DOHH2 (cell line): ENCODE measurements at regions not wholly inside any gene's neighbourhood (a gene's known extent, or its start where the extent isn't known, plus 50 kb on each side); places are given as distances from the start of the nearest gene placed in this dataset.

Experiments used
- H3F3A ChIP-seq: fragments of 200-600 bp; sonication (generic), shearing (Covaris generic); 2 replicates; pipeline ENCODE4 v1.6.0; 2016; ENCODE audit warnings: antibody characterized with exemption, mild to moderate bottlenecking; ENCODE audit not compliant: control insufficient read depth, insufficient read depth
- H3K27ac ChIP-seq: fragments of 200-600 bp; sonication (generic); 2 replicates; pipeline ENCODE4 v1.5.1; 2014; ENCODE audit warnings: low read depth, mild to moderate bottlenecking, low read length, moderate library complexity
- H3K27me3 ChIP-seq: fragments of 200-600 bp; sonication (generic); 2 replicates; pipeline ENCODE4 v1.6.1; 2014; ENCODE audit warnings: mild to moderate bottlenecking, low read length, mixed read lengths; ENCODE audit not compliant: control insufficient read depth
- H3K36me3 ChIP-seq: fragments of 200-600 bp; sonication (generic); 2 replicates; pipeline ENCODE4 v1.6.1; 2014; ENCODE audit warnings: mild to moderate bottlenecking, low read length, moderate library complexity, mixed read lengths; ENCODE audit not compliant: control insufficient read depth
- H3K4me1 ChIP-seq: fragments of 200-600 bp; sonication (generic); 2 replicates; pipeline ENCODE4 v1.6.1; 2014; ENCODE audit warnings: mild to moderate bottlenecking, low read length, mixed read lengths; ENCODE audit not compliant: control insufficient read depth
- H3K4me2 ChIP-seq: fragments of 200-600 bp; sonication (generic); 2 replicates; pipeline ENCODE4 v1.6.0; 2014; ENCODE audit warnings: mild to moderate bottlenecking, low read length, moderate library complexity
- H3K4me3 ChIP-seq: fragments of 200-600 bp; sonication (generic); 2 replicates; pipeline ENCODE4 v1.5.1; 2014; ENCODE audit warnings: mild to moderate bottlenecking, low read length, mixed read lengths
- H3K79me2 ChIP-seq: fragments of 200-600 bp; sonication (generic); 2 replicates; pipeline ENCODE4 v1.6.1; 2014; ENCODE audit warnings: mild to moderate bottlenecking, low read length, mixed read lengths; ENCODE audit not compliant: control insufficient read depth
- H3K9me2 ChIP-seq: fragments of 200-600 bp; sonication (generic); replicated peaks from 2 replicates; pipeline ENCODE4 v1.6.1; 2014; ENCODE audit warnings: mild to moderate bottlenecking, low read length, mixed read lengths; ENCODE audit not compliant: control insufficient read depth
- H3K9me3 ChIP-seq: fragments of 200-600 bp; sonication (generic); 2 replicates; pipeline ENCODE4 v1.6.1; 2014; ENCODE audit warnings: antibody characterized with exemption, low read length, mixed read lengths; ENCODE audit not compliant: control insufficient read depth, insufficient read depth
- H4K20me1 ChIP-seq: fragments of 200-600 bp; sonication (generic); 2 replicates; pipeline ENCODE4 v1.6.0; 2014; ENCODE audit warnings: low read depth, mild to moderate bottlenecking, antibody characterized with exemption, low read length, moderate library complexity; ENCODE audit not compliant: control insufficient read depth, insufficient read depth
- CTCF ChIP-seq: fragments of 200-600 bp; sonication (generic); IDR thresholded peaks from one replicate; pipeline ENCODE4 v1.5.1; 2014; ENCODE audit warnings: antibody characterized with exemption, mild to moderate bottlenecking, low read depth, low read length; ENCODE audit not compliant: poor library complexity, severe bottlenecking
- EZH2phosphoT487 ChIP-seq: fragments of 200-600 bp; sonication (generic); IDR thresholded peaks from 2 replicates; pipeline ENCODE4 v1.6.1; 2017; ENCODE audit warnings: borderline replicate concordance, mild to moderate bottlenecking, antibody characterized with exemption, low read length, moderate library complexity, mixed read lengths

- Histone ChIP-seq H3K27me3 (no peaks in the 10 kb centered on the region), H3K4me3 (no peak overlapping the region), H3K36me3 (no peaks in the 10 kb centered on the region), H3K9me2 (no peaks in the 10 kb centered on the region), H3K9me3 (peaks cover 3% of the 10 kb centered on the region; the same call in 1 of the 2 replicates), H3K27ac (no peak overlapping the region), H3F3A (no peaks in the 10 kb centered on the region), H3K4me2 (no peak overlapping the region), H4K20me1 (no peaks in the 10 kb centered on the region), H3K79me2 (no peaks in the 10 kb centered on the region), H3K4me1 (peaks cover 38% of the 10 kb centered on the region)
- TF ChIP-seq CTCF: no peak
- no peak for TF ChIP-seq EZH2phosphoT487
Measured at GRCh38 chr16:13426736-13427135, 493.2 kb upstream of the ERCC4 start.

GRCh38 chr16:13427943-13428342, 492.0 kb upstream of the ERCC4 start:
- TF ChIP-seq CTCF: no peak
- TF ChIP-seq EZH2phosphoT487: no peak
- Histone ChIP-seq H3K27me3 (no peaks in the 10 kb centered on the region), H3F3A (no peaks in the 10 kb centered on the region), H4K20me1 (no peaks in the 10 kb centered on the region), H3K36me3 (no peaks in the 10 kb centered on the region), H3K9me3 (peaks cover 3% of the 10 kb centered on the region; the same call in 1 of the 2 replicates), H3K4me1 (peaks cover 35% of the 10 kb centered on the region), H3K27ac (no peak overlapping the region), H3K4me2 (no peak overlapping the region), H3K4me3 (no peak overlapping the region), H3K79me2 (no peaks in the 10 kb centered on the region), H3K9me2 (no peaks in the 10 kb centered on the region)

GRCh38 chr16:13429416-13429815, 490.5 kb upstream of the ERCC4 start:
- no peaks in the 10 kb centered on the region for H3F3A ChIP-seq
- no peaks in the 10 kb centered on the region for H4K20me1 ChIP-seq
- no peaks in the 10 kb centered on the region for H3K36me3 ChIP-seq
- H3K9me3 ChIP-seq: peaks cover 3% of the 10 kb centered on the region; the same call in 1 of the 2 replicates
- no peak overlapping the region for H3K27ac ChIP-seq
- TF ChIP-seq EZH2phosphoT487 (no peak), CTCF (no peak)
- no peak overlapping the region for H3K4me2 ChIP-seq
- H3K4me3 ChIP-seq: no peak overlapping the region
- no peaks in the 10 kb centered on the region for H3K79me2 ChIP-seq
- H3K9me2 ChIP-seq: no peaks in the 10 kb centered on the region
- H3K27me3 ChIP-seq: no peaks in the 10 kb centered on the region
- peaks cover 35% of the 10 kb centered on the region for H3K4me1 ChIP-seq

GRCh38 chr16:13435415-13435814, 484.5 kb upstream of the ERCC4 start:
- no peaks in the 10 kb centered on the region for H3K9me3 ChIP-seq
- H3K27me3 ChIP-seq: no peaks in the 10 kb centered on the region
- no peak overlapping the region for H3K27ac ChIP-seq
- H3K4me1 ChIP-seq: peaks cover 19% of the 10 kb centered on the region
- TF ChIP-seq EZH2phosphoT487 (no peak), CTCF (no peak)
- H3F3A ChIP-seq: no peaks in the 10 kb centered on the region
- no peaks in the 10 kb centered on the region for H4K20me1 ChIP-seq
- no peaks in the 10 kb centered on the region for H3K9me2 ChIP-seq
- no peaks in the 10 kb centered on the region for H3K79me2 ChIP-seq
- H3K4me2 ChIP-seq: no peak overlapping the region
- H3K36me3 ChIP-seq: no peaks in the 10 kb centered on the region
- no peak overlapping the region for H3K4me3 ChIP-seq
